HEK293 (cell line): ENCODE measurements at regions not wholly inside any gene's neighbourhood (a gene's known extent, or its start where the extent isn't known, plus 50 kb on each side); places are given as distances from the start of the nearest gene placed in this dataset.

Experiments
- CTCF ChIA-PET: fragments of 350-600 bp; formaldehyde crosslinking; extraction: SDS; loops from one replicate; lab custom pipeline; 2021; ENCODE audit warnings: antibody characterized with exemption; lab: Yijun Ruan, JAX
- POLR2A ChIA-PET: fragments of 300-600 bp; formaldehyde crosslinking; extraction: SDS; loops from one replicate; lab custom pipeline; 2020; ENCODE audit warnings: antibody characterized with exemption, inconsistent platforms; lab: Yijun Ruan, JAX
- H3K27ac ChIP-seq: fragments of 200-500 bp; sonication (Bioruptor generic); 2 replicates; pipeline ENCODE4 v1.5.1; 2014; ENCODE audit warnings: low read depth, low read length, control low read depth, inconsistent platforms; ENCODE audit errors: extremely low read depth
- H3K36me3 ChIP-seq, 2 experiments: fragments of 200-500 bp in 1 of 2; sonication (Bioruptor generic) in 1 of 2; 1 replicate in 1 of 2; 2 replicates in 1 of 2; pipeline ENCODE4 v1.5.1; 2014 to 2017; ENCODE audit warnings: inconsistent platforms in 2 of 2, low read length in 2 of 2; ENCODE audit not compliant: control insufficient read depth in 2 of 2, insufficient read depth in 1 of 2
- H3K4me1 ChIP-seq: fragments of 200-500 bp; sonication (Bioruptor generic); 2 replicates; pipeline ENCODE4 v1.5.1; 2014; ENCODE audit warnings: mild to moderate bottlenecking, low read length, inconsistent platforms; ENCODE audit not compliant: control insufficient read depth, insufficient read depth
- H3K4me3 ChIP-seq: 2 replicates; pipeline ENCODE4 v1.5.1; 2011; ENCODE audit warnings: low read depth, mild to moderate bottlenecking, control low read depth, low read length, moderate library complexity
- H3K9me3 ChIP-seq: fragments of 200-500 bp; sonication (Bioruptor generic); 2 replicates; pipeline ENCODE4 v1.5.1; 2014; ENCODE audit warnings: low read depth, low read length, inconsistent platforms; ENCODE audit not compliant: control insufficient read depth, insufficient read depth
- MEIS1 ChIP-seq: sonication (generic); formaldehyde crosslinking; IDR thresholded peaks from 2 replicates; pipeline ENCODE4 v1.8.1; 2022; ENCODE audit warnings: missing genetic modification reagents, mild to moderate bottlenecking, borderline replicate concordance
- YY1 ChIP-seq: fragments of 450-650 bp; formaldehyde crosslinking; IDR thresholded peaks from 2 replicates; pipeline ENCODE4 v1.5.1; 2018; ENCODE audit warnings: missing biosample characterization, missing genetic modification characterization
- ZFHX2 ChIP-seq: fragments of 450-650 bp; formaldehyde crosslinking; conservative IDR thresholded peaks from 2 replicates; pipeline ENCODE4 v1.5.1; 2016; ENCODE audit warnings: missing biosample characterization, missing genetic modification characterization
- ZFP69B ChIP-seq: fragments of 450-650 bp; formaldehyde crosslinking; IDR thresholded peaks from 2 replicates; pipeline ENCODE4 v1.5.1; 2016; ENCODE audit warnings: missing biosample characterization, missing genetic modification characterization
- ZNF133 ChIP-seq: fragments of 450-650 bp; formaldehyde crosslinking; IDR thresholded peaks from 2 replicates; pipeline ENCODE4 v1.5.1; 2016; ENCODE audit warnings: missing biosample characterization, missing genetic modification characterization
- ZNF138 ChIP-seq: fragments of 450-650 bp; formaldehyde crosslinking; IDR thresholded peaks from 2 replicates; pipeline ENCODE4 v1.5.1; 2016; ENCODE audit warnings: missing biosample characterization, missing genetic modification characterization, borderline replicate concordance
- ZNF140 ChIP-seq: fragments of 450-650 bp; formaldehyde crosslinking; IDR thresholded peaks from 2 replicates; pipeline ENCODE4 v1.5.1; 2016; ENCODE audit warnings: missing biosample characterization, missing genetic modification characterization
- ZNF2 ChIP-seq: fragments of 450-650 bp; formaldehyde crosslinking; IDR thresholded peaks from 2 replicates; pipeline ENCODE4 v1.5.1; 2016; ENCODE audit warnings: missing biosample characterization, missing genetic modification characterization
- ZNF26 ChIP-seq: fragments of 450-650 bp; formaldehyde crosslinking; IDR thresholded peaks from 2 replicates; pipeline ENCODE4 v1.5.1; 2016; ENCODE audit warnings: missing biosample characterization, missing genetic modification characterization
- ZNF266 ChIP-seq: fragments of 450-650 bp; formaldehyde crosslinking; IDR thresholded peaks from 2 replicates; pipeline ENCODE4 v1.5.1; 2016; ENCODE audit warnings: missing biosample characterization, missing genetic modification characterization, low read depth
- ZNF311 ChIP-seq: fragments of 450-650 bp; formaldehyde crosslinking; IDR thresholded peaks from 2 replicates; pipeline ENCODE4 v1.5.1; 2017; ENCODE audit warnings: missing biosample characterization, missing genetic modification characterization, borderline replicate concordance
- ZNF426 ChIP-seq: fragments of 450-650 bp; formaldehyde crosslinking; IDR thresholded peaks from 2 replicates; pipeline ENCODE4 v1.5.1; 2017; ENCODE audit warnings: missing biosample characterization, missing genetic modification characterization, mild to moderate bottlenecking, inconsistent platforms, moderate library complexity
- ZNF518A ChIP-seq: fragments of 450-650 bp; formaldehyde crosslinking; conservative IDR thresholded peaks from 2 replicates; pipeline ENCODE4 v1.5.1; 2016; ENCODE audit warnings: low read depth, missing biosample characterization, missing genetic modification characterization
- ZNF560 ChIP-seq: fragments of 450-650 bp; formaldehyde crosslinking; IDR thresholded peaks from 2 replicates; pipeline ENCODE4 v1.5.1; 2017; ENCODE audit warnings: missing biosample characterization, missing genetic modification characterization, borderline replicate concordance
- ZNF596 ChIP-seq: fragments of 450-650 bp; IDR thresholded peaks from 2 replicates; pipeline ENCODE4 v1.5.0; 2018; ENCODE audit warnings: missing biosample characterization, mild to moderate bottlenecking, missing genetic modification characterization, moderate library complexity
- ZNF624 ChIP-seq: fragments of 450-650 bp; formaldehyde crosslinking; IDR thresholded peaks from 2 replicates; pipeline ENCODE4 v1.5.1; 2017; ENCODE audit warnings: missing biosample characterization, missing genetic modification characterization
- ZNF701 ChIP-seq: fragments of 450-650 bp; formaldehyde crosslinking; IDR thresholded peaks from 2 replicates; pipeline ENCODE4 v1.5.1; 2016; ENCODE audit warnings: missing biosample characterization, missing genetic modification characterization
- ZNF707 ChIP-seq: fragments of 450-650 bp; formaldehyde crosslinking; IDR thresholded peaks from 2 replicates; pipeline ENCODE4 v1.5.1; 2016; ENCODE audit warnings: missing biosample characterization, missing genetic modification characterization
- ZXDB ChIP-seq: fragments of 450-650 bp; formaldehyde crosslinking; IDR thresholded peaks from 2 replicates; pipeline ENCODE4 v1.5.1; 2016; ENCODE audit warnings: missing biosample characterization, missing genetic modification characterization

DNA sequence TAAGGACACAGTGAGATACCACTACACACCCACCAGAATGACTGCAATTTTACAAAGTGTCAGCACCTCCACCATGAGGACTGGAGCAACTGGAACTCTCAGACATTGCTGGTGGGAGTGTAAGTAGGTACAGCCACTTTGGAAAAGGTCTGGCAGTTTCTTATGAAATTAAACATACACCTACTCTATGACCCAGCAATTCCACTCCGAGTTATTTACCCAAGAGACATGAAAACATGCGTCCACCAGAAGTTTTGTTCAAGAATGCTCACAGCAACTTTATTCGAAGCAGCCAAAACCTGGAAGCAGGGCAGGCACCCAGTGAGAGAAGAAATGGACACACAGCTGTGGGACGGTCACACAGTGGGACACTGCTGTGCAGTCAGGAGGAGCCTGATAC, 384.0 kb downstream of the SOX9 start:
- no peak overlapping the region for H3K4me3 ChIP-seq
- no peak overlapping the region for H3K27ac ChIP-seq
- POLR2A ChIA-PET: interaction anchor here (0.6 kb wide), 1 partner anchor 11 kb away, joined by 4 read pairs; no protein-coding TSS in a partner anchor
- TF ChIP-seq ZNF140 (tag by site-specific recombination) (peak; percentile 92), ZNF266 (tag by site-specific recombination) (no peak)
- TF ChIP-seq, all 188 proteins: peak for 1
- H3K9me3 ChIP-seq: no peaks in the 10 kb centered on the region
- CTCF ChIA-PET: interaction anchor here (0.7 kb wide), 1 partner anchor 117 kb away, joined by 3 read pairs; no protein-coding TSS in a partner anchor
- H3K4me1 ChIP-seq: no peaks in the 10 kb centered on the region
- no peaks in the 10 kb centered on the region for H3K36me3 ChIP-seq

DNA sequence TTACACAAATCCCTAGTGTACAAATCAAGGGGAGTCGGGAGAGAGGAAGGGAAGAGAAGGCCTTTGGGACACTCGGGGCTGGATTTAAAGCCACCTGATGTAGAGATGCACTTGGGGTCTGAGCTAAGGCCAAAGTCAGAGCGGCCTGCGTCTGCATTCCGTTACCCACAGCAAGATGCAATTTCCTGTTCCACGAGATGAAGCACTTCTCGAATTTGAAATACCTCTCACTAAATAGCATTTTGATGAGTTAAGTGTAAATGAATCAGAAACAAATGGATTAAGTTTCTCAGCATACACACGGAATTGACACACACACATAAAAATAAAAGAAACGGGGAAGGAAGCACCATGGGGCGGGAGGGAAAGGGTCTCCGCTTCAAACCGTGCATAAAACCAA, 386.0 kb downstream of the SOX9 start:
- no peak overlapping the region for H3K27ac ChIP-seq
- H3K4me1 ChIP-seq: no peaks in the 10 kb centered on the region
- no peaks in the 10 kb centered on the region for H3K36me3 ChIP-seq
- no peak overlapping the region for H3K4me3 ChIP-seq
- ChIA-PET CTCF (no interaction called here), POLR2A (no interaction called here)
- TF ChIP-seq ZNF138 (tag by site-specific recombination) (no peak), ZNF596 (tag by site-specific recombination) (no peak), ZNF560 (no peak), ZXDB (tag by site-specific recombination) (no peak), ZNF26 (tag by site-specific recombination) (no peak), ZNF624 (tag by site-specific recombination) (no peak), ZFP69B (no peak), ZNF518A (tag by site-specific recombination) (no peak), ZNF266 (tag by site-specific recombination) (no peak), ZNF701 (no peak), MEIS1 (CRISPR knock-in tag) (no peak), ZFHX2 (no peak), ZNF311 (tag by site-specific recombination) (no peak), ZNF707 (tag by site-specific recombination) (no peak), ZNF426 (tag by site-specific recombination) (no peak), YY1 (tag by site-specific recombination) (no peak)
- no peaks in the 10 kb centered on the region for H3K9me3 ChIP-seq

DNA sequence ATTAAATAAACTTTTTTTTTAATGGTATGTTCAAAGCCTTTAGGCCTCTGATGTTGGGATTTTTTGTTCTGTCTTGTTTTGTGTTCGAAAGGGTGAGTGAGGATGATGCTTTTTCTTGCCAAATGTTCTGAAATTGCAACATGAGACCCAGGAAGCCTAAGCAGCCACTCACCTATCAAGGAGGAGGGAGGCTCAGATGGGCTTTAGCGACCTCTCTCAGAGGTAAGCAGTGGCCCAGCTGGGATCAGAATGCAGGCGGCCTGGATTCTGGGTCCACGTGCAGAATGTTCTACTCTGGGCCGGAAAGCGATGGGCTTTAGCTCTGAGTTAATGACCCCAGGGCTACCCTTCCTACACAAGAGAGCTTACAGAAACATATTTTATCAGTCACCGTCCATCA, 386.6 kb downstream of the SOX9 start:
- ChIA-PET POLR2A (no interaction called here), CTCF (no interaction called here)
- no peaks in the 10 kb centered on the region for H3K4me1 ChIP-seq
- H3K27ac ChIP-seq: no peak overlapping the region
- TF ChIP-seq ZNF2 (tag by site-specific recombination) (no peak), ZNF707 (tag by site-specific recombination) (no peak), ZNF133 (no peak)
- H3K36me3 ChIP-seq: no peaks in the 10 kb centered on the region
- no peak overlapping the region for H3K4me3 ChIP-seq
- no peaks in the 10 kb centered on the region for H3K9me3 ChIP-seq
